Muscle layer of duodenum (tissue), 2 donors: ENCODE measurements at regions not wholly inside any gene's neighbourhood (a gene's known extent, or its start where the extent isn't known, plus 50 kb on each side); places are given as distances from the start of the nearest gene placed in this dataset.

Experiments
- H3K27ac ChIP-seq: one replicate; pipeline ENCODE4 v1.7.0; 2013; ENCODE audit warnings: mild to moderate bottlenecking, low read length
- H3K27me3 ChIP-seq: one replicate; pipeline ENCODE4 v1.7.0; 2013; ENCODE audit warnings: low read depth, mild to moderate bottlenecking, control low read depth, low read length
- H3K36me3 ChIP-seq, 2 donors: one replicate each; pipeline ENCODE4 v1.7.0; 2013; ENCODE audit warnings: low read length in 2 of 2, control low read depth in 1 of 2, mild to moderate bottlenecking in 1 of 2; ENCODE audit not compliant: insufficient read depth in 2 of 2, control insufficient read depth in 1 of 2
- H3K4me1 ChIP-seq, 2 donors: one replicate each; pipeline ENCODE4 v1.7.0; 2013; ENCODE audit warnings: low read length in 2 of 2, mild to moderate bottlenecking in 2 of 2, control low read depth in 1 of 2, moderate library complexity in 1 of 2; ENCODE audit not compliant: insufficient read depth in 2 of 2, control insufficient read depth in 1 of 2
- H3K4me3 ChIP-seq, 2 donors: one replicate each; pipeline ENCODE4 v1.7.0; 2013; ENCODE audit warnings: low read length in 2 of 2, low read depth in 1 of 2, mild to moderate bottlenecking in 1 of 2
- H3K9me3 ChIP-seq, 2 donors: one replicate each; pipeline ENCODE4 v1.7.0; 2013; ENCODE audit warnings: low read length in 2 of 2, control low read depth in 1 of 2, mild to moderate bottlenecking in 1 of 2; ENCODE audit not compliant: control insufficient read depth in 1 of 2
- donor health status: healthy.

GRCh38 chr4:14180166-14180565, 552.6 kb upstream of the BOD1L1 start:
- H3K9me3 ChIP-seq: no peaks in the 10 kb centered on the region
- no peaks in the 10 kb centered on the region for H3K36me3 ChIP-seq
- no peaks in the 10 kb centered on the region for H3K27me3 ChIP-seq
- H3K4me1 ChIP-seq: peaks cover 0 to 10% of the 10 kb centered on the region in 2 donors
- no peak overlapping the region for H3K27ac ChIP-seq
- H3K4me3 ChIP-seq: no peak overlapping the region

DNA sequence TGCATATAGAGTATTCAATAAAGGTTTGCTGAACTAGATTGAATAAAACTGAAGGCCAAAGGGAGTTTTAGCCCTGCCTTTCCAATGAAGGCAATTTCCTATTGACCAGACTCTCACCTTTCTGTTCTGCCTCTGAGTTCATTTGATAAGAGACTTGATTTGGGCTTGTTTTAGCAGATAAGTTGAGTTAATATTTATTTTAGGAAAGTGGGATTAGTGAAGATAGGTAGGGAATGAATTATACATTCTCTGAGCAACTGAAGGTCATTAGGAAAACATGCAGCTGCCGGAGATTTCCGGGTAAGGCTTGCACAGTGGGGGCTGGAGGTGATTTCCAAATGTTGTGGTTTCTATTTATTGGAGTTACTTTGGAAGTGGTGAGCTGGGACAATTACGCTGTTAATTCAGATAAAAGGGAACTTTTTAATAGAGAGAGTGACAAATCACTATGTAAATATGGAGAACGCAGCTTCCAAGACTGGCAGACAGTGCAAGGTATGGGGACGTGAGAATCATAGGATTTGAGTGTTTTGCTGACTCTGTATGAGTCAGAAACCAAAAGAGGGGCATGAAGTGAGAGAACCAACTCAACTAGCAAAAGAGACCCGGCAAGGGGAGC, 553.6 kb upstream of the BOD1L1 start:
- Histone ChIP-seq H3K27me3 (no peaks in the 10 kb centered on the region), H3K36me3 (no peaks in the 10 kb centered on the region), H3K9me3 (no peaks in the 10 kb centered on the region), H3K27ac (no peak overlapping the region), H3K4me1 (peaks cover 0 to 10% of the 10 kb centered on the region in 2 donors), H3K4me3 (no peak overlapping the region)

DNA sequence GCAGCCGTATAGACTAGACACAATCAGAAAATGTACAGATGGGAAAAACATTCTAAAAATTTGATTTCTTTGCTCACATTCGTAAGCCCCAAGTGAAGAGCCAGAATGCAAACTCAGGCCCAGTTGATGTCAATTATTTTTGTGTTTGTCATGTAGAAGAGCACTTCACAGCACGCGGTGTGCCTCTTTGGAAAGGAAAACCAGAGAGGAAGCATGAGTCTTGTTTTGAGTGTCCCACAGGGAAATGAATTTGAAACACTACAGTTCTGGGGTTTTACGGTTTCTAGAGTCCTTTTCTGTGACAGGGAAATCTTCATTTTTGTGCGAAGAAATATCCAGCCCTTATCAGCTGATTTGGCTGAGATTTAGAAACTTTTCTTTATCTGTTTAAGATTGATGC, 554.6 kb upstream of the BOD1L1 start:
- Histone ChIP-seq H3K27me3 (no peaks in the 10 kb centered on the region), H3K36me3 (no peaks in the 10 kb centered on the region), H3K9me3 (no peaks in the 10 kb centered on the region), H3K4me1 (peaks cover 0 to 10% of the 10 kb centered on the region in 2 donors), H3K4me3 (no peak overlapping the region), H3K27ac (no peak overlapping the region)

DNA sequence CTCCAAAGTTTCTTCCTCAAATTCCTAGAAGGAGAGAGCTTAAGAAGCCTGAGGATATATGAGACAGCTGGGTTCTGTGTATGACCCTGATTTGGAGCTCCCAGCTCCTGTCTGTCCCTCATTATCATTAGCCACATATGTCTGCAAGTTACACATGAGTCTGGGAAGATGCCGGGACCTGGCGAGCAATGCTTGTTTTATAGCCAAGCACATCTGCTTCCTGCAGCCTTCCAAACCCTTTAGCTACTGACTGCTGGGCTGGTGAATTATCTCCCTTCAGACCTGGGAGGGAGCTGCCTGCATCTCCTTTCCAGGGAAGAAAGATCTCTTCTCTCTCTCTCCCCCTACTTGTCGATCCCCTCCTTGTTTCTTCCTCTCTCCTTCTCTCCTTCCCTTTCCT, 556.7 kb upstream of the BOD1L1 start:
- no peak overlapping the region for H3K27ac ChIP-seq
- no peaks in the 10 kb centered on the region for H3K36me3 ChIP-seq
- no peak overlapping the region for H3K4me3 ChIP-seq
- H3K27me3 ChIP-seq: no peaks in the 10 kb centered on the region
- no peaks in the 10 kb centered on the region for H3K4me1 ChIP-seq
- H3K9me3 ChIP-seq: no peaks in the 10 kb centered on the region

DNA sequence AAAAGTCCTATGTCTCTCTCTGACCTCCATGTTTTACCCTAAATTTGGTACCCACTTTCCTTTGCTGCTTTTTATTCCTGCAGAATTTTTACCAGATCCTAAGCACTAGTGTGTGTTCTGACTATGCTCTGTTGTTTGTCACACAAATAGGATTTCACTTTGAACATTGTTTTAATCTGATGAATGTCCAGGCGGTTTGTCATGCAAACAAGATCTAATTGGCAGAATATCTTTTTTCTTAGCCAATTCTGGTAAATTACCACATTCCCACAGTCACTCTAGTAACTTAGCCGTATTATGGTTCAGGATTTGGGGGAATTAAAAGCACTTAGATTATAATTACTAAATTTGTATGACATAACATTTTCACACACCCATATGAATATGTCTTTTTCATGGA, 557.2 kb upstream of the BOD1L1 start:
- no peaks in the 10 kb centered on the region for H3K9me3 ChIP-seq
- no peak overlapping the region for H3K27ac ChIP-seq
- H3K4me3 ChIP-seq: no peak overlapping the region
- no peaks in the 10 kb centered on the region for H3K4me1 ChIP-seq
- no peaks in the 10 kb centered on the region for H3K27me3 ChIP-seq
- no peaks in the 10 kb centered on the region for H3K36me3 ChIP-seq

- no peak overlapping the region for H3K4me3 ChIP-seq
- H3K9me3 ChIP-seq: no peaks in the 10 kb centered on the region
- H3K27me3 ChIP-seq: no peaks in the 10 kb centered on the region
- no peaks in the 10 kb centered on the region for H3K4me1 ChIP-seq
- no peak overlapping the region for H3K27ac ChIP-seq
- H3K36me3 ChIP-seq: no peaks in the 10 kb centered on the region
Observed at GRCh38 chr4:14188214-14188613, 560.7 kb upstream of the BOD1L1 start.

DNA sequence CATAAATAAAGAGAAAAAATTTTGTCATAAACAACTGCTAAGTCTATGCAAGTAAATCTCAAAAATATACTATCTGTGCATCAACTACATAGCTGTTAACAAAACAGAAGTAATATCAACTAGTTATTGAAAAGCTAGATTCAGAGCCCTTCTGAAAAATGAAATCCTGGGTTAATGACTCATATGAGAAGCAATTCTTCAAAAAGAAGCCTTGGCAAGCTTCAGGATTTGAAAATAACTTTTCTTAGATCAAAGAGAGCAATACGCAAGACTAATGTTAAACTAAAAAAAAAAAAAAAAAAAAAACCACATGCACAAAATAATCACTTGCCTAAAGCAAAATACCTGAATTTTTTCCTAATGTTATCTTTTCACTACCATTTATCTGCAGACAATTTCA, 566.1 kb upstream of the BOD1L1 start:
- Histone ChIP-seq H3K36me3 (no peaks in the 10 kb centered on the region), H3K4me1 (no peaks in the 10 kb centered on the region), H3K27me3 (no peaks in the 10 kb centered on the region), H3K4me3 (no peak overlapping the region), H3K27ac (no peak overlapping the region), H3K9me3 (no peaks in the 10 kb centered on the region)

DNA sequence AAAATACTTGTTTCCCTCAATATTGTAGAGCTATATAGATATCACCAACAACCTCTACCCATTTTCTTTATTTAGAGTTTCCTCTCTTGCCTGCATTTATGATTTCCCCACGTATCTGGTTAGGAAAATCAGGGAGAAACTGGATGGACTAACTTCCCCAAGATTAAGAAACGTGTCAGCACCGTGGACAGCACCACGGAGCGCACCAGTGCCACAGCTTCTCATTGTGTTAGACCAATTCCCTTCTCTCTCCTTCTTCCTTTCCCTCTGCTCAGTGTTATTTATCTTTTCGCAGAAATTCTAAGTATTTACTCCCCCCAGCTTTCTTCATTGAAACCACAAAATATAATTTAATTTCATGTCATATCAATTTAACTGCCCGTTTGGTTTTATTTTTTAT, 568.6 kb upstream of the BOD1L1 start:
- H3K27ac ChIP-seq: no peak overlapping the region
- H3K9me3 ChIP-seq: no peaks in the 10 kb centered on the region
- no peak overlapping the region for H3K4me3 ChIP-seq
- no peaks in the 10 kb centered on the region for H3K27me3 ChIP-seq
- H3K4me1 ChIP-seq: no peaks in the 10 kb centered on the region
- H3K36me3 ChIP-seq: no peaks in the 10 kb centered on the region

GRCh38 chr4:14215116-14215770, 587.7 kb upstream of the BOD1L1 start:
- Histone ChIP-seq H3K4me3 (no peak overlapping the region), H3K4me1 (no peaks in the 10 kb centered on the region), H3K36me3 (no peaks in the 10 kb centered on the region), H3K9me3 (peaks cover 0 to 6% of the 10 kb centered on the region in 2 donors), H3K27me3 (no peaks in the 10 kb centered on the region), H3K27ac (no peak overlapping the region)

DNA sequence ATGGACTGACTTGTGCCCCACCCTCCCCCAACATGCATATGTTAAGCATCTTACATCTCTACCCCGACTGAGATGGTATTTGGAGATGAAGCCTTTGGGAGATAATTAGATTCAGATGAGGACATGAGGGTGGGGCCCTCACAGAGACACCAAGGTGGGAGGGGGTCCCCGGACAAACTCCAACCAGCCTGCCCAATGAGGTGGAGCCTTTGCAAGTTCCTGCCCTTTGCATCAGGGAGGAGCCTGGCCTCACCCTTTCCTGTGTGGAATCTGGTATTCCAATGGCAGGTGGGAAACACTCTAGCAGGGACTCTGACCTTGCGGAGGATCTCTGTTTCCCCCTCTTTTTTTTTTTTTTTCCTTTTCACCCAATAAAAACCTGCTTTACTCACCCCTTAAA, 589.9 kb upstream of the BOD1L1 start:
- Histone ChIP-seq H3K4me3 (no peak overlapping the region), H3K9me3 (peaks cover 0 to 6% of the 10 kb centered on the region in 2 donors), H3K27ac (no peak overlapping the region), H3K36me3 (no peaks in the 10 kb centered on the region), H3K27me3 (no peaks in the 10 kb centered on the region), H3K4me1 (no peaks in the 10 kb centered on the region)

DNA sequence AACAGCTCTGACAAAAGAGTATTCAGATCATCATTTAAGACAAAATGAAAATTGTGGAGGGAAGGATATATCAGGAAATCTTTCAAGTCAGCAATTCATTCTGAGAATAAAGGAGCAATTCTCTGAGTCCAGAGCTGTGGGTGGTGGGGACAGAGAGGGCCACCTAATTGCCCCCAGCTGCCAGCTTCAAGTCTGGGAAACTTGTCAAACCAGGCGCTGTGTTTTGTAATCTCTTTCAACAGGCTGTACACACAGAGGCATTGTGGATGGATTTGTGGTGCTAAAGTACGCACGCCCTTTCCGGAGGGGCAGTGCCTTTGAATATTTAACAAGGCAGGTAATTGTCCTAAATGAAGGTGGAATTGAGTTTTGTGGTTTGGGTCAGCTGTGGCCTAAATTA, 591.1 kb upstream of the BOD1L1 start:
- no peaks in the 10 kb centered on the region for H3K9me3 ChIP-seq
- no peaks in the 10 kb centered on the region for H3K27me3 ChIP-seq
- H3K4me3 ChIP-seq: no peak overlapping the region
- no peaks in the 10 kb centered on the region for H3K36me3 ChIP-seq
- H3K27ac ChIP-seq: no peak overlapping the region
- no peaks in the 10 kb centered on the region for H3K4me1 ChIP-seq

DNA sequence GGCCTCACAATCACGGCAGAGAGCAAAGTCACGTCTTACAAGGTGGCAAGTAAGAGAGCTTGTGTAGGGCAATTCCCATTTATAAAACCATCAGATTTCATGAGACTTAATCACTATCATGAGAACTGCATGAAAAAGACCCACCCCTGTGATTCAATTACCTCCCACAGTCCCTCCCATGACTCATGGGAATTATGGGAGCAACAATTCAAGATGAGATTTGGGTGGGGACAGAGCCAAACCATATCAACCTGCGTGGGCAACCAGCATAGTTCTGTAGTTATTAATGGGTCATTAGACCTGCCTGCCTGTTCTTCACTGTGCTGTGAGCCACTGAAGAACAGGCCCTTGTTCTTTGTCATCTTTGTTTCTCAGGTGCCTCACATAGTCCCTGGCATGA, 593.7 kb upstream of the BOD1L1 start:
- Histone ChIP-seq H3K4me3 (no peak overlapping the region), H3K4me1 (no peaks in the 10 kb centered on the region), H3K27me3 (no peaks in the 10 kb centered on the region), H3K27ac (no peak overlapping the region), H3K9me3 (no peaks in the 10 kb centered on the region), H3K36me3 (no peaks in the 10 kb centered on the region)
